Fibroblast of lung (primary cell): ENCODE measurements at regions not wholly inside any gene's neighbourhood (a gene's known extent, or its start where the extent isn't known, plus 50 kb on each side); places are given as distances from the start of the nearest gene placed in this dataset.
A peak's percentile ranks its signal among the peaks of the same experiment; 100 is the strongest.

Experiments used
- DNase-seq, 2 donors: peaks; one replicate each; pipeline versions ENCODE4 v3.0.0 to v3.0.0-alpha.2; 2010; ENCODE audit warnings: low read depth in 2 of 2
- H2AFZ ChIP-seq: 2 replicates; pipeline ENCODE4 v1.5.1; 2012; ENCODE audit warnings: low read length, control low read depth, inconsistent platforms
- H3K27ac ChIP-seq: 2 replicates; pipeline ENCODE4 v1.5.1; 2011; ENCODE audit warnings: low read length, control low read depth; ENCODE audit not compliant: insufficient read depth
- H3K27me3 ChIP-seq: 2 replicates; pipeline ENCODE4 v1.5.1; 2011; ENCODE audit warnings: mild to moderate bottlenecking, low read length; ENCODE audit not compliant: control insufficient read depth, insufficient read depth
- H3K36me3 ChIP-seq: 2 replicates; pipeline ENCODE4 v1.5.1; 2011; ENCODE audit warnings: low read length; ENCODE audit not compliant: control insufficient read depth, insufficient read depth
- H3K4me1 ChIP-seq: 2 replicates; pipeline ENCODE4 v1.5.1; 2011; ENCODE audit warnings: low read length; ENCODE audit not compliant: control insufficient read depth, insufficient read depth; ENCODE audit errors: extremely low read depth
- H3K4me2 ChIP-seq: 2 replicates; pipeline ENCODE4 v1.5.1; 2011; ENCODE audit warnings: low read length, control low read depth; ENCODE audit not compliant: insufficient read depth; ENCODE audit errors: extremely low read depth
- H3K4me3 ChIP-seq, 4 experiments: fragments of 200-600 bp in 1 of 4; sonication (generic) in 1 of 4; replicated peaks in 1 of 4; 2 replicates each; pipeline ENCODE4 v1.5.1; 2011 to 2016; ENCODE audit warnings: low read length in 4 of 4, low read depth in 3 of 4, mild to moderate bottlenecking in 3 of 4, control low read depth in 2 of 4, inconsistent platforms in 1 of 4, mixed read lengths in 1 of 4; ENCODE audit not compliant: insufficient read depth in 1 of 4; ENCODE audit errors: control extremely low read depth in 1 of 4
- H3K79me2 ChIP-seq: 2 replicates; pipeline ENCODE4 v1.5.1; 2012; ENCODE audit warnings: mild to moderate bottlenecking, low read length, inconsistent platforms; ENCODE audit not compliant: control insufficient read depth, insufficient read depth
- H3K9ac ChIP-seq: 2 replicates; pipeline ENCODE4 v1.5.1; 2011; ENCODE audit warnings: mild to moderate bottlenecking, low read length, control low read depth; ENCODE audit not compliant: insufficient read depth
- H3K9me3 ChIP-seq: 2 replicates; pipeline ENCODE4 v1.5.1; 2012; ENCODE audit warnings: low read depth, low read length; ENCODE audit not compliant: control insufficient read depth, insufficient read depth
- H4K20me1 ChIP-seq: 2 replicates; pipeline ENCODE4 v1.5.1; 2011; ENCODE audit warnings: low read length; ENCODE audit not compliant: control insufficient read depth, insufficient read depth; ENCODE audit errors: extremely low read depth
- EZH2 ChIP-seq: IDR thresholded peaks from 2 replicates; pipeline ENCODE4 v1.5.1; 2012; ENCODE audit warnings: low read length, control low read depth, mild to moderate bottlenecking; ENCODE audit errors: missing control alignments
- TF ChIP-seq, protein P1 (sequence below), 2 donors: IDR thresholded peaks in 1 of 2; conservative IDR thresholded peaks in 1 of 2; 1 replicate in 1 of 2; 2 replicates in 1 of 2; pipeline ENCODE4 v1.5.1; 2011 to 2012; ENCODE audit warnings: low read length in 2 of 2, control low read depth in 1 of 2, inconsistent platforms in 1 of 2, low read depth in 1 of 2, mild to moderate bottlenecking in 1 of 2

DNA sequence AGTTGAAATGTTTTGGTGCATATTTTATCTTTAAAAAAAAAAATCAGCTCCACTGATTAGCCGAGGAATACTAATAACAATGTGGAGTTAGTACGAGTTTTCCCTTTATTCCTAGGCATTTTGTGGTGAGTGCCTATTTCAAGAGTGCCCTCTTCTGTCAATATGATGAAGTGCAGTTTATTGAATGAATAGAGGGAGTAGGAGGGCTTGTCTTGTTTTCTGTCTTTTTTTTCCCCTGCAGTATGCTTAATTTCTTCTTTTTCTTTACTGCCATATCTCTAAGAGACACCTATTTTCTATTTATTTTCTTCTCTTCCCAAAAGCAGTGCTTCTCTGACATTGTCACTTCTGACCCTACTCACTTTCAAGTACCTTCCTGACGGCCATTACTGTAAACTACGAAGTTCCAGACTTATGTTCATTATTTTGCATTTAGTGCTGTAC is 169.6 kb upstream of the PITX1 start:
- no peak overlapping the region for H2AFZ ChIP-seq
- H3K27ac ChIP-seq = no peak overlapping the region

DNA sequence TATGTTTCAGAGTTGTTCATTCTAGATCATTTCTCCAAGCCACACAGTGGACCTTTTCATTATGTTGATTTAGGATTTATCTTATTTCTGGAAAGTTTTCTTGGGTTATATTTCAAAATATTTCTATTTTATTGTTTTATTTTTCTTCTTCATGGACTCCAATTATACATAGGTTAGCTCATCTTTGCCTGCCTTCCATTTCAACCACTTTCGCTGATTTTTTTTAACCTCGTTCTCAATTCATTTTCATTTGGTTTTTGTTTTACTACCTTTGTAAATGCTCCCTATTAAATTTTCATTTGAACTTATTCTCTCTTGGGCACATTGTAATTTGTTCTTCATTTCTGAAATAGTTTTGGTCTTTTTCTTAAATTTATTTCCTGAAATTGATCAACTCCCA is 169.0 kb upstream of the PITX1 start:
- no peak overlapping the region for H3K9ac ChIP-seq
- DNase-seq = no peak
- no peak overlapping the region for H3K27ac ChIP-seq
- H3K4me2 ChIP-seq = no peak overlapping the region
- no peak overlapping the region for H3K4me3 ChIP-seq
- no peak overlapping the region for H2AFZ ChIP-seq
- H3K4me1 ChIP-seq = peaks cover 3% of the 10 kb centered on the region
- H3K79me2 ChIP-seq = no peaks in the 10 kb centered on the region
- H3K36me3 ChIP-seq = no peaks in the 10 kb centered on the region
- H4K20me1 ChIP-seq = no peaks in the 10 kb centered on the region
- H3K27me3 ChIP-seq = no peaks in the 10 kb centered on the region
- H3K9me3 ChIP-seq = no peaks in the 10 kb centered on the region
- TF ChIP-seq, protein P1, sequence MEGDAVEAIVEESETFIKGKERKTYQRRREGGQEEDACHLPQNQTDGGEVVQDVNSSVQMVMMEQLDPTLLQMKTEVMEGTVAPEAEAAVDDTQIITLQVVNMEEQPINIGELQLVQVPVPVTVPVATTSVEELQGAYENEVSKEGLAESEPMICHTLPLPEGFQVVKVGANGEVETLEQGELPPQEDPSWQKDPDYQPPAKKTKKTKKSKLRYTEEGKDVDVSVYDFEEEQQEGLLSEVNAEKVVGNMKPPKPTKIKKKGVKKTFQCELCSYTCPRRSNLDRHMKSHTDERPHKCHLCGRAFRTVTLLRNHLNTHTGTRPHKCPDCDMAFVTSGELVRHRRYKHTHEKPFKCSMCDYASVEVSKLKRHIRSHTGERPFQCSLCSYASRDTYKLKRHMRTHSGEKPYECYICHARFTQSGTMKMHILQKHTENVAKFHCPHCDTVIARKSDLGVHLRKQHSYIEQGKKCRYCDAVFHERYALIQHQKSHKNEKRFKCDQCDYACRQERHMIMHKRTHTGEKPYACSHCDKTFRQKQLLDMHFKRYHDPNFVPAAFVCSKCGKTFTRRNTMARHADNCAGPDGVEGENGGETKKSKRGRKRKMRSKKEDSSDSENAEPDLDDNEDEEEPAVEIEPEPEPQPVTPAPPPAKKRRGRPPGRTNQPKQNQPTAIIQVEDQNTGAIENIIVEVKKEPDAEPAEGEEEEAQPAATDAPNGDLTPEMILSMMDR (conservative IDR thresholded peaks at IDR 0.05 in 1 of 2, IDR thresholded peaks at IDR 0.05 in 1 of 2; ENCODE audit: low read depth in 1 of 2, low read length in 2 of 2) = no peak
- no peak for TF ChIP-seq EZH2

More for the DNA sequence above, 169.6 kb upstream of the PITX1 start:
- Histone ChIP-seq H3K27me3 (no peaks in the 10 kb centered on the region), H3K4me3 (no peak overlapping the region), H3K79me2 (no peaks in the 10 kb centered on the region), H3K36me3 (no peaks in the 10 kb centered on the region), H3K4me2 (no peak overlapping the region), H3K9me3 (no peaks in the 10 kb centered on the region), H3K9ac (no peak overlapping the region), H4K20me1 (no peaks in the 10 kb centered on the region), H3K4me1 (peaks cover 9% of the 10 kb centered on the region)
- DNase-seq = no peak
- TF ChIP-seq, protein P1 (conservative IDR thresholded peaks at IDR 0.05 in 1 of 2, IDR thresholded peaks at IDR 0.05 in 1 of 2; ENCODE audit: low read depth in 1 of 2, low read length in 2 of 2) = peak; percentile 5 to 26
- no peak for TF ChIP-seq EZH2

DNA sequence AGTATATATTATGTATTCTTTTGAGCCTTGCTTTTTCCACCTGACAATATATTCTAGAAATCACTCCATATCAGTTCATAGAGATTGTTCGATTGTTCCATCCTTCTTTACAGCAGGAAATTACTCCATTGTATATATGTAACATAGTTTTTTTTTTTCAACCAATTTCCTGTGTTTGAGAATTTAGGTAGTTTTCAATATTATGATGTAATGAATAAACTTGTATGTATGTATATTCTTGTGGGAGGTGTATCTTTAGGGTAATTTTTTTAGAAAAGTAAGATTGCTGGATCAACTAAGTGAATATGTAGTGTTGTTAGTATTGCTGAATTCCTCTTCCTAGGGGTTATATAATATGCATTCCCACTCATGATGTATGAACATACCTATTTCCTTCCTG is 165.9 kb upstream of the PITX1 start:
- peaks cover 2% of the 10 kb centered on the region for H3K4me1 ChIP-seq
- no peaks in the 10 kb centered on the region for H4K20me1 ChIP-seq
- H3K36me3 ChIP-seq = no peaks in the 10 kb centered on the region
- TF ChIP-seq, protein P1 (conservative IDR thresholded peaks at IDR 0.05 in 1 of 2, IDR thresholded peaks at IDR 0.05 in 1 of 2; ENCODE audit: low read depth in 1 of 2, low read length in 2 of 2) = no peak
- TF ChIP-seq EZH2 = no peak
- no peak overlapping the region for H3K4me2 ChIP-seq
- no peak overlapping the region for H3K9ac ChIP-seq
- H3K9me3 ChIP-seq = no peaks in the 10 kb centered on the region
- DNase-seq = no peak
- H3K27me3 ChIP-seq = no peaks in the 10 kb centered on the region
- H2AFZ ChIP-seq = no peak overlapping the region
- H3K27ac ChIP-seq = no peak overlapping the region
- H3K79me2 ChIP-seq = no peaks in the 10 kb centered on the region
- H3K4me3 ChIP-seq = no peak overlapping the region
